HG03520 (cell line): ENCODE measurements at regions not wholly inside any gene's neighbourhood (a gene's known extent, or its start where the extent isn't known, plus 50 kb on each side); places are given as distances from the start of the nearest gene placed in this dataset.

ENCODE experiments used
- ATAC-seq: cut with Tn5 transposase; IDR thresholded peaks from one replicate; pipeline ENCODE4 v1.9.1; 2021; ENCODE audit warnings: mild to moderate bottlenecking, moderate library complexity; ENCODE audit not compliant: unreplicated experiment

DNA sequence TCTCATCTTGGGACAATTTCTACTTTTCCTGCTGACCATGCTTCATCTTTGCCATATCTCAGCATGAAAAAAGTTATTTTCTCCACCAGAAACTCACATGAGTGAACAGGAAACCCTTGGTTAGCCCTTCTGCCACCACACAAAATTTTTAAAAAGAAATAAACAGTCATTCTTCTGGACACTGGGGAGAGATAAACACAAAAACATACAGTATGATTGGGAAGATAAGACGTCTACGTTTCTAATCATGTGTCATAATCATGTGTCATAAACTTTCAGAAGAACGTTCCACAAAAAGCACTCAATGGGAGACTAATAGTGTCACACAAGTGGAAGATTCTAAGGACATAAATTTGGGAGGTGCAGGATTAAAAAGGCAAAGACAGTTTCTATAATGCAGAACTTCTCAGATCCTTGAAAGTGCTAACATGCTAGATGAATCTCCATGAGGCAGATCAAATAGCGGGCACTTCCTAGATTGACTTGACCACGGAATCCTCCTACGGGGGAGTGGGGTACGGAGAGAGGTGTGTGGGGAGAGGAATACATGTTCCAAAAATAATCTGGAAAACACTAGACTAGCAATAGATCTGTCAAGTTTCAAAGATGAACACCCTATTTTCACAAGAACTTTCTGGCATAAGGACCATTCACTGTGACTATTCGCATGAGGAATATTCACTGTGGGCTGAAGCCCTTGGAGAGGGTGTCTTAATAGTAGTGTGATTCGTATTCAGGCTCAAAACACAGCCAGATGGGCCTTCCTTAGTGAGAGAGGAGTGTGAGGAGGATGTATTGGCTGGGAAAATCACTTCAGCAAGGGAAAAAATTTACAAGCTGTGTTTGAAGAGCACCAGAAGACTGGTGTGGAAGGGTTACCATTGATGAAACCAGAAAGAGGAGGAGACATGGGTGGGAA lies 206.7 kb downstream of the SETD4 start:
- ATAC-seq: no peak

DNA sequence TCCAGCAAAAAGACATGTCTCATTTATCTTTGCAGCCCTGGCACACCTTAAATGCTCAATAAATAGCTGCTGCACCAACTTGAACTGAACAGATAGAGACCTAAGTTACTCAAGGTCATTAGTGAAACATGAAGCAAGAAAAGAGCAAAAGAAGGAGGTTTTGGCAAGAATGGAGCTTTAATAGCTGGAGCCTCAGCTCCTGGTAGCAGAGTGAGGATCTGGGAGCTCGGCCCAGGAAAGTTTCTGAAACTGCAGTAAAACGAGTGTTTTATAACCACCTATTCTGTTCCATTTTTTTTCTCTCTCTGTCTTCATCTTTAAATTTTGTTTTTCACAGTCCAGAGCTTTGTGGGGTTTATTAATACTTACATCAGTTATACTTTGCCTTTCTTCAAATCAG lies 207.5 kb downstream of the SETD4 start:
- no peak for ATAC-seq

DNA sequence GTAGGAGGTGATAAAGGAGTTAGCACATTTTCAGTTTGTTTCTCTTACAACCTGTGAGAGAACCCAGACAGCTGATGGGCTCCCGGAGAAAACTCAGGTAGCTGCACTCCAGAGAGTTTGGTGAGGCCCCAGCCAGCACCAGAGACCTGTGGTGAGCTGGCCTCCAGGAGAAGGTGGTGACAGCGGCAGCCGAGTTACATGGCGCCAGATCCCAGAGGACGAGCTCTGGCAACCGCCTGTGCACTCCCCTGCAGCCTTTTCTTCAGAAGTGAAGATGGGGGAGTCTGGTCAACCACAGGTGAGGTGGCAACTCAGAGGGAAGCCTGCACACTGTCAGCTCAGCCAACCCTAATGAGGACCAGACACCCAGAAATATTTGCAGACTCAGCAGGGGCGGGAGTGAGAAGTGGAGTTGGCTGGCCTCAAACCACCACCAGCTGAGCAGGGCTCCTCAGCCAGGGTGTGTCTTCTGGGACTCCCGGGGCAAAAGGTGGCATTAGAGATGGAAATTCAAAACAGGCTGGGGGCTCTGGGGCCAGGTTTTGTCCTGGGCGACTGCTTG lies 209.7 kb downstream of the SETD4 start:
- no peak for ATAC-seq

DNA sequence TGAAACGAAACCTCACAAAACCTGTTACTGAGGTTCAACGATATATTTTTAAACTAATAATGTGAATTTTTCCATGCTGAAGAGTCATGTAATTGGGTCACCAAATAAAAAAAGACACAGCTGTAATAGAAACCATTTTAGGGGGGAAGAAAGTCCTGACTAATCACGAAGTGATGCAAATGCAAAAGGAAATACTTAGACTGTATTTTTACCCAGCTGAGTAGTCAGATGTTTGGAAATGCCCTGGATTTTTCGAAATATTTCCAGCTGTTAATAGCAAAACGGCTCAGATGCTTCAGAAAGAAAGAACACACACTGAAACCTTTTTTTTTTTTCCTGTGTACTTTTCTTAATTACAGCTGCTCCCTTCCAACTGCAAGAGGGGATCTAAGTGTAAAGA lies 210.3 kb downstream of the SETD4 start:
- no peak for ATAC-seq

DNA sequence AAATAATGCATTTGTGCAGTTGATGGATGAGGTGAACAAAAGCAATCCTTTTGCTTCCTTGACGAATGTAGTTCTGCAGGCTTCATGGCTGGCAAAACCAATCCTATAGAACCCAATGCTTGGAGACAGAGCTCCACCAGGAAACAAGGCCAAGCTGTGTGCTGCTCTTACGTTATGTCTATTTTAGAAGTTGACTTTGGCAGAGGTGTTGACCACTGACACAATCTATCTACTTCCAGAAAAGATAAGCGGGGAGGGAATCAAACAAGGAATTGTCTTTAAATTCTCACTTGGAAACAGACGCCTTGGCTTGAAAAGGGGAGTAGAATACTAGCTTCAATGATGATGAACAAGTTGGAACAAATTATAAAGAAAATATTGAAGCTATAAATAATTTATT lies 211.2 kb downstream of the SETD4 start:
- no peak for ATAC-seq

DNA sequence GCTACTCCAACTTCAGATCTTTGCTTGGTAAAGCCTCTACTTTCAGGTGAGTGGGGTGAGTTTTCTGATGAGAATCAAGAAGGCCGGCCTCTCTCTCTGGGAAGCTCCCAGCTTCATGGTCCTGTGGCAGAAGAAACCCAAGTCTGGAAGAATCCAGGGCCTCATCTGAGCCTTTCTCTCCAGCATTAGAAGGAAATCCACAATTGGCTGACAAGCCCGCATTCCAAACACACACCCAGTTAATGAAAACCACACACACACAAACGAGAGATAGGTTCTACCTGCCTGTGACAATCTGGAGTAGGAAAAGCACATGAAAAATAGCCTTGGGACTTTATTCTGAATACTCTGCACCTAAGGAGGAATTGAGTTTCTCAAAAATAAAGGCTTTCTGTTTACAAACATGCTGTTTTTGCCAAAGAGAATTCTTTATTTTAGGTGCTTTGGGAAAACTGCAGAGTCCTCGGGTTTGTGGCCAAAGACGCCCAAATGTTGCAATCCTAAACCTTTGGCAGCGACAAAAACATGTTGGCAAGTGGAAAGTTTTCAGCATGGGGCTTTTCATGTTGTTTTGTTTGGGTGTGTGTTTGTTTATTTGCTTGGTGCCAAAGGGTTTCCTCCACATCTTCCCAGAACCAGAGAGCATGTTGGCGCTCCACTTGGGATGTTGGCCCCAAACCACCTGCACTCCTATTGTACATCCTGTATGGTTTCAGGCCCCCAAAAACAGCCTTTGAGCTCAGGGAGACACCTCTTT lies 216.2 kb downstream of the SETD4 start:
- ATAC-seq: no peak

DNA sequence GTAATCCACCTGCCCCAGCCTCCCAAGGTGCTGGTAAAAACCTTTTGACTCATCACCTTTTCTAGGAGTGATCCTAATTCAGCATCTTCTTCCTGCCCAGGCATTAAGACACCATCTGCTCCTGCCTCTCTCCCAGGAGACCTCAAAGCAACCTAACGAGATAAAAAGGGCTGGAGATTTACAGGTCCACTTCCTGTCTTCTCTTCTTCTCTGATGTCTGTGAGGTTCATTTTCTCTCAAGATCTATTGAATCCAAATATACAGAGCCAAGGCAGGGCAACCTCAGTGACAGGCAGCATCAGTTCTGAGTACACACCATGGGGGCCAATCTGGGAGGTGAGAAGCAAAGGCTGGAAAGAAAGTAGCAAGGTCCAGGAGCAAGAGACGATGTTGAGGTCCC lies 219.4 kb downstream of the SETD4 start:
- no peak for ATAC-seq

DNA sequence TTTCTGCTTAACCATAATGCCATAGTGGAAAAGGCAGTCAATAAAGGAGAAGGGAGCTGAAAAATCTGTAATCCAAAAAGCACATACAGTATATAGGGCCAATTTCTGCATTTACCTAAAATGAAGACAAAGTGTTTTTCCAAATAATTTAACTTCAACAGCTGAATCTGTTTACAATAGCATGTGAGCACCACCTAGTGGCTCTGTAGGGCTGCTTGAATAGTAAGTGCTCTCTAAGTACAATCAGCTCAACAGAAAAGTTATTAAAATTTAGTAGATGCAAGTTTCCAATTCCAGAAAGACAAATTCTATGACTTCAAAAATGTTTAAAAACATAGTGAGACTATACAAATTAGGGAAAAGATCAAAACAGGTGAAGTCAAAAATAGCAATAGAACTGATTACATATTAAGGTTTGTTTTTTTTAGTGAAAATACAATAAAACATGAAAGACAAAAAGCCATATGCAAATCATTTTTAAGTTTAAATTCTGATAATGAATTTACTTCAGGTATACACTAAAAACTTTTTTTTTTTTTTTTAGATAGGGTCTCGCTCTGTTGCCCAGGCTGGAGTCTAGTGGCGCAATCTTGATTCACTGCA lies 220.0 kb downstream of the SETD4 start:
- ATAC-seq: no peak

DNA sequence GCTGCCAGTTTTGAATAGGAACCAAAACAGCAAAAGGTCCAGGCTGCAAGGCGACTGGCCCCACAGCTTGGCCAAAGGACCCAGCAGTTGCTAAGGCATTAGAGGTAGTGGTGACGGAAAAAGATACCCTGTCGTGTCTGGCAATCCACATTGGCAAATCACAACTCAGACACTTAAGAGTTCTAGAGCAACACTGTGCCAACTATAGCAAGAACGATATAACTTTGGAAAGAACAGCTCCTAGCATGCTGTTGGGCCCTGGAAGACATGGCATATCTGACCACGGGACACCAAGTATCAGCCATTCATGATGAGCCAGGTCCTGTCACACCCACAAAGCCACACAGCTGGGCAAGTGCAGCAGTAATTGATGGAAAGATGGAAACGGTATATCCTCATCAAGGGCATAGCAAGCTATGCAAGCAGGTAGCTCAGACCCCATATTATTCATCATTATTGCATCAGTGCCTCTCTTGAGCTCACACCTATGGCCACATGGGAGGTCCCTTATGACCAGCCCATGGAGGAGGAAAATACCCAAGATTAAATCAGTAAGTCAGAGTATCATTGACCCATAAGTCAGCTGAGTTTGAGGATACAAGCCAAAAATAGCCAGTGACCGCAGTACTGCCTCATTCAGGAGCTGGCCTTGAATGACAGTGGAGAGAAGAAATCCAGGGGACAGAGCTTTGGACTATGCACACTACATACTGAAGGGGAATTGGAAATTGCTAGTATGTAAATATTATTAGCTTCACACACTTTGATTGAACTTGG lies 221.2 kb downstream of the SETD4 start:
- ATAC-seq: no peak

DNA sequence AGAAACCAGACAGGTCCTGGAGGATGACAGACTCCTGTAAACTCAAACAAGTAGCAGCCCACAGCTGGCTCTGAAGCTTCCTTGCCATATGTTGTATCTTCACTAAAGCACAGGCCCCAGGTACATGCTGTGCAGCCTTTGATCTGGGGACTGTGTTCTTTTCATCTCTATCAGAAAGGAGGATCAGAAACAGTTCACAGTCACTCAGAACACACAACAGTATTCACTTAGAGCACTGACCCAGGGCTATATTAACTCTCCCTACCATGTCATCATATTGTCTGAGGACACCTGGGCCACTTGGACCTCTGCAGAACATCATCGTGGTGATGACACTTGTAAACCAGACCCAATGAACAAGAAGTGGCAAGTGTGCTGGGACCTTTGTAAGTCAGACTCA lies 222.0 kb downstream of the SETD4 start:
- ATAC-seq: no peak

DNA sequence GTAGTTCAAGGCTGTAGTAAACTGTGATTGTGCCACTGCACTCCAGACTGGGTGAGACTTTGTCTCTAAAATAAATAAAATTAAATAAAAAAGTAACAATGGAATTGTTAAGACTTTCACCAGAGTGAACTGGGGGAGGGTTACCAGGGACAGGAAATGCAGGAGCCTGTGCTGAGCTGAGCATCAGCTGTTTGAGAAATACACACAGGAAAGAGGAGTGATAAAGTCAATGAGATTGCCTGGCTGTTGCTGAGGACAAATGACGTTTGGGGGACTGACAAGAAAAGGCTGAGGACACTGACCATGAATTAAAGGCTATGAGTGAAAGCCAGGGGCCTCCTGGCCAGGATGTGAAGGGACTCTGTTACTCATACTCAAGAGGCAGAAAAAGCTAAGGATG lies 226.3 kb downstream of the SETD4 start:
- no peak for ATAC-seq

DNA sequence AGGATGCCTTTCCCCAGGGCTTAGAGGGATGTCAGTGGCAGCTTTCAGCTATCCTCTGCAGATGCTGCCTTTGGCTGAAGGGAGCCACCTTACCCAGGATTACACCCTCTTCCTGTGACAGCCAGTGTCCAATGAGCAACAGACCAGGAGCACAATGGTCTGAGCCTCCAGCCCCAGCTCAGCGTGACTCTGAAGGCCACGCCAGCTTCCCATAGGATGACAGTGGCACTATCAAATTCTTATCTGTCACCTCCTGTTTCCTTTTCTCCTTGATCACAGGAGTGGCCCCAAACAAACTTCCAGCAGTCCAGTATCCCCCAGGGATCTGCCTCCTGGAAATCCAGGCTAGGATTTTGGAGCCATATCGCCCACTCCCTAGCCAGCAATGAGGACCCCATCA lies 226.9 kb downstream of the SETD4 start:
- no peak for ATAC-seq

DNA sequence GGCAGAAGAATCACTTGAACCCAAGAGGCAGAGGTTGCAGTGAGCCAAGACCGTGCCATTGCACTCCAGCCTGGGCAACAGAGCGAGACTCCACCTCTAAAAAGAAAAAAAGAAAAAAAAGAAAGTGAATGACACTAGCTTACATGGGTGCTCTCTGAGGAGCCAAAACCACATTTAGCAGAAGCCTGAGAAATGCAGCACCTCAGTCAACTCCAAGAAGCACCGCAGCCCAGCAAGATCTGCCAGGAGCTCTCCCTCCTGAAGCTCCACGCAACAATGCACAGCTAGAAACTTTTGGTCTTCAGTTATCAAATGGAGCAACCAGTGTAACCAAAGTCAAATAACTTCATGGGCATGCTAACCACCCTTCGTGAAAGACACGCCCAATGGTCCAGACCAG lies 229.1 kb downstream of the SETD4 start:
- no peak for ATAC-seq

DNA sequence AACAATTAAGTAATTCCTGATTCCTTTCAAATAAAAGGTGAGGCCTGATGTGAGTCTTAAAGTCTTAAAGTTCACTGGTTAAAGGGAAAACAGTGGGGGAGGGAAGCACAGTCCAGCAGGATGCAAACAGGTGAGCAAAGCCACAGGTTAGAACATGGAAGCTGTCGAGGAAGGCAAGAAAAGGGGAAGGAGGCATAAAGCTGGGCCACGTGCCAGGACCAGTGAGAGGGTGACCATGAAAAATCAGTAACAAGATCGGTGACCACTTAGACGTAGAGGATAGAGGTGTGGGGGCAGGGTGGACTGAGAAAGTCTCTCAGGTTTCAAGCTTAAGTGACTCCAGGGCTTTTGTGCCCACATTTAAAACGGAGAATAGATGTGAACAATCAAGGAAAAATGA lies 231.3 kb downstream of the SETD4 start:
- ATAC-seq: no peak

DNA sequence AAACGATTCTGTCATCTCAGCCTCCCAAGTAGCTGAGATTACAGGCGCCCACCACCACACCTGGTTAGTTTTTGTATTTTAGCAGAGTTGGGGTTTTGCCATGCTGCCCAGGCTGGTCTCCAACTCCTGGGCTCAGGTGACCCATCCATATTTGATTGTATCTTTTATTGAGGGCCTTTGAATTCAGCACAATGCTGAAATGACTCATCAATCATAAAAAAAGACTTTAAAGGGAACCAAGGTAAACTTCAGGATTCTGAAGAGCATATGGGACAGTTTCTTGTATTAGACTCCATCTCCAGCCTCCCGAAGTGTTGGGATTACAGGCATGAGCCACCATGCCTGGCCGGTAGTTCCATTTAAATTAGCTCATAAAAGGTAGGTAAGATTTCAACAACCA lies 232.2 kb downstream of the SETD4 start:
- ATAC-seq: no peak

DNA sequence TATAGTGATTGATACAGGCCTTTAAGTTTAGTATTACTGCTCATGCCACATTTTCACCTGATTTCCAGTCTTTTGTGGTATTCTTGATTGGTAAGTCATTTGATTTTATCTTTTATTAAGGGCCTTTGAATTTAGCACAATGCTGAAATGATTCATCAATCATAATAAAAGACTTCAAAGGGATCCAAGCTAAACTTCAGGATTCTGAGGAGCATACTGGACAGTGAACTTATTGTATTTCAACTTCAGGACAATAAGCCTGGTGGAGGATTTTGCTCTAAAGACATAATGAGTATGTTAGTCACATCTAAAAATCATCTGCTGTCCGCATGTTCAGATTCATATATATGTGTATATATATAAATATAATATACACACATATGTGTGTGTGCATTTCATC lies 233.3 kb downstream of the SETD4 start:
- ATAC-seq: no peak

DNA sequence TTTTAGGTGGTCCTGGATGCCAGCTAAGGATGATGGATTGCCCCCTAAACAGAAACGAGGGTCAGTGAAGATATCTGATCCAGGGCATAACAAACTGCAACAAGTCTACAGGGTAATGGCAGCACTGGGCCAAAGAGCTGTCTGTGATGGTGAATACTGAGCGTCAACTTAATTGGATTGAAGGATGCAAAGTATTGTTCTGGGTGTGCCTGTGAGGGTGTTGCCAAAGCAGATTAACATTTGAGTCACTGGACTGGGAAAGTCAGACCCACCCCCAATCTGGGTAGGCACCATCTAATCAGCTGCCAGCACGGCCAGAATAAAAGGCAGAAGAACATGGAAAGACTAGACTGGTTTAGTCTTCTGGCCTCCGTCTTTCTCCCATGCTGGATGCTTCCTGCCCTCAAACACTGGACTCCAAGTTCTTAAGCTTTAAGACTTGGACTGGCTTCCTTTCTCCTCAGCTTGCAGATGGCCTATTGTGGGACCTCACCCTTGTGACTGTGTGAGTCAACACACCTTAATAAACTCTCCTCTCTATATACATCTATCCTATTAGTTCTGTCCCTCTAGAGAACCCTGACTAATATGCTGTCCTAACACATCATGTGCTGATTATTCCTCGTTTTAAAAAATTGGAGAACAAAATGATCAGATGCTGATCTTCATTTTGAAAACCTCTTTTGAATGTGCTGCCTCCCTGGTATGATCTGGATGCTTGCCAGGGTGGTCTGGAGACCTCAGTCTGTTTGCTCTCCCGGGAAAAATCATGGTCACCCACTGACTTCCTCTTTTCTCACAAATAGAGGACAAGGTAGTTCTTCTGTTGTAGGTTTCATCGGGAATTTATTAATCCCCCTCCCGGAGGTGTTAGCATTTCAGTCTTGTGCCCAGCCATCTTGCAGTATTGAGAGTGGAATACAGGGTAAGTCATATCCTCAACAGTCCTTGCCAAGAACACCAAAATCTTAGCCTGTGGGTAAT lies 234.7 kb downstream of the SETD4 start:
- ATAC-seq: no peak

DNA sequence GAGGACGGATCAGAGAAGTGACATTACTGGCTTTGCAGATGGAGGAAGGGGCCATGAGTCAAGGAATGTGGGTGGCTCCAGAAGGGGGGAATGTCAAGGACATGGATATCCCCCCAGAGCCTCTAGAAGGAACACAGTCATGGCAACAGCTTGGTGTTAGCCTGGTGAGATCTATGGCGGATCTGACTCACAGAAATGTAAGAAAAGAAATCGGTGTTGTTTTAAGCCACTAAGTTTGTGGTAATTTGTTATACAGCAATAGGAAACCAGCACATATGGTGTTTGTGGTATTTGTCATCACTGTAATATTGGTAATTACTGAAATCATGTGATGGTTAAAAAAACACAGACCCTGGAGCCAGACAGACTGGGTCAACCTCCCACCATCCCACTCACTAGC lies 236.2 kb downstream of the SETD4 start:
- ATAC-seq: no peak

DNA sequence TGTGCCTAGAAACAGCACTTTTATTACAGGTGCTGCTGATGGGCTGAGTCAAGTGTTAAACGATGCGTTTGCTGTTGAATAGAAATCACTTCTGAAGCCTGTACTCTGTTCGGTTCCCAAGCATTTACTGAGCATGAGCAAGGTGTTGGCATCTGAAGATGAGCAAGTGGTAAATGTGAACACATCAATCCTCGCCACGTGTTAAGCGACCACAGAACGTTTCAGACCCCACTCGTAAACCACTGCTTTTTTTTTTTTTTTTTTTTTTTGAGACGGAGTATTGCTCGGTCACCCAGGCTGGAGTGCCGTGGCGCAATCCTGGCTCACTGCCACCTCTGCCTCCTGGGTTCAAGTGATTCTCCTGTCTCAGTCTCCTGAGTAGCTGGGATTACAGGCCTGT lies 241.2 kb downstream of the SETD4 start:
- ATAC-seq: no peak

DNA sequence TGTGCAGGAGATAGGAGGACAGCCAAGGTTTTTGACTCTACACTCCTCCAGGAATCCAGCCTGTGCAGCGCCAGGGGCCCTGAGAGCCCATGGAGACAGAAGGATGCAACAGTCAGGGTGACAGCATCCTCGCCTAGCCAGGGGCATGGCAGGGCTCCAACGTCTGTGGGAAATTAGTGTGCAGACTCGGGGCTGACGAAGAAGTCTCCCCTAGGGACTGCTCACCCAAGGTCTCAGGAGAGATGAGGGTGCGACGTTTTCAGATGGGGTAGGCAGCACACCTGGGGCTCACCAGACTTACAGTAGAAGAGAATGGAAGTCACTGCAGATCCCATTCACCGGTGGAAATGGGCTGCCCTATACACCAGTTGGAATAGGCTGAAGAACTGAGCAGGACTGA lies 241.7 kb downstream of the SETD4 start:
- no peak for ATAC-seq
